NT2/D1 (cell line): ENCODE measurements at regions not wholly inside any gene's neighbourhood (a gene's known extent, or its start where the extent isn't known, plus 50 kb on each side); places are given as distances from the start of the nearest gene placed in this dataset.

Experiments used
- SUZ12 ChIP-seq: IDR thresholded peaks from 2 replicates; pipeline ENCODE4 v1.6.1; 2011; ENCODE audit not compliant: insufficient read length, insufficient read depth; ENCODE audit errors: extremely low read depth
- YY1 ChIP-seq: IDR thresholded peaks from 2 replicates; pipeline ENCODE4 v1.6.1; 2011; ENCODE audit not compliant: insufficient read length, insufficient read depth
- ZNF274 ChIP-seq: IDR thresholded peaks from 2 replicates; pipeline ENCODE4 v1.6.1; 2011; ENCODE audit warnings: mild to moderate bottlenecking, low read depth, low read length

GRCh38 chr5:60147791-60148190 lies 254.3 kb upstream of the PDE4D start:
- TF ChIP-seq YY1 (no peak), SUZ12 (no peak), ZNF274 (no peak)
